HEK293 (cell line): ENCODE measurements at regions not wholly inside any gene's neighbourhood (a gene's known extent, or its start where the extent isn't known, plus 50 kb on each side); places are given as distances from the start of the nearest gene placed in this dataset.
"Not testable (repeated sequence)": the region's sequence is repeated elsewhere in the genome, so short reads cannot be mapped to it uniquely, and the experiment has no call there.

Source experiments
- CTCF ChIA-PET: fragments of 350-600 bp; formaldehyde crosslinking; extraction: SDS; loops from one replicate; lab custom pipeline; 2021; ENCODE audit warnings: antibody characterized with exemption; lab: Yijun Ruan, JAX
- POLR2A ChIA-PET: fragments of 300-600 bp; formaldehyde crosslinking; extraction: SDS; loops from one replicate; lab custom pipeline; 2020; ENCODE audit warnings: antibody characterized with exemption, inconsistent platforms; lab: Yijun Ruan, JAX
- H3K27ac ChIP-seq: fragments of 200-500 bp; sonication (Bioruptor generic); 2 replicates; pipeline ENCODE4 v1.5.1; 2014; ENCODE audit warnings: low read depth, low read length, control low read depth, inconsistent platforms; ENCODE audit errors: extremely low read depth
- H3K36me3 ChIP-seq, 2 experiments: fragments of 200-500 bp in 1 of 2; sonication (Bioruptor generic) in 1 of 2; 1 replicate in 1 of 2; 2 replicates in 1 of 2; pipeline ENCODE4 v1.5.1; 2014 to 2017; ENCODE audit warnings: inconsistent platforms in 2 of 2, low read length in 2 of 2; ENCODE audit not compliant: control insufficient read depth in 2 of 2, insufficient read depth in 1 of 2
- H3K4me1 ChIP-seq: fragments of 200-500 bp; sonication (Bioruptor generic); 2 replicates; pipeline ENCODE4 v1.5.1; 2014; ENCODE audit warnings: mild to moderate bottlenecking, low read length, inconsistent platforms; ENCODE audit not compliant: control insufficient read depth, insufficient read depth
- H3K4me3 ChIP-seq: 2 replicates; pipeline ENCODE4 v1.5.1; 2011; ENCODE audit warnings: low read depth, mild to moderate bottlenecking, control low read depth, low read length, moderate library complexity
- H3K9me3 ChIP-seq: fragments of 200-500 bp; sonication (Bioruptor generic); 2 replicates; pipeline ENCODE4 v1.5.1; 2014; ENCODE audit warnings: low read depth, low read length, inconsistent platforms; ENCODE audit not compliant: control insufficient read depth, insufficient read depth
- INSM2 ChIP-seq: fragments of 450-650 bp; formaldehyde crosslinking; IDR thresholded peaks from 2 replicates; pipeline ENCODE4 v1.5.1; 2016; ENCODE audit warnings: missing biosample characterization, missing genetic modification characterization
- MYNN ChIP-seq: fragments of 450-650 bp; formaldehyde crosslinking; IDR thresholded peaks from 2 replicates; pipeline ENCODE4 v1.5.1; 2016; ENCODE audit warnings: missing biosample characterization, missing genetic modification characterization, borderline replicate concordance
- MZF1 ChIP-seq: fragments of 450-650 bp; formaldehyde crosslinking; IDR thresholded peaks from 2 replicates; pipeline ENCODE4 v1.5.1; 2017; ENCODE audit warnings: missing biosample characterization, missing genetic modification characterization, borderline replicate concordance
- PRDM2 ChIP-seq: fragments of 450-650 bp; formaldehyde crosslinking; IDR thresholded peaks from 2 replicates; pipeline ENCODE4 v1.5.1; 2016; ENCODE audit warnings: missing biosample characterization, missing genetic modification characterization, borderline replicate concordance
- ZBTB11 ChIP-seq: fragments of 450-650 bp; formaldehyde crosslinking; conservative IDR thresholded peaks from 2 replicates; pipeline ENCODE4 v1.5.1; 2016; ENCODE audit warnings: low read depth, missing biosample characterization, missing genetic modification characterization
- ZBTB8A ChIP-seq: fragments of 450-650 bp; formaldehyde crosslinking; IDR thresholded peaks from 2 replicates; pipeline ENCODE4 v1.5.1; 2016; ENCODE audit warnings: missing biosample characterization, missing genetic modification characterization
- ZNF214 ChIP-seq: fragments of 450-650 bp; formaldehyde crosslinking; IDR thresholded peaks from 2 replicates; pipeline ENCODE4 v1.5.1; 2017; ENCODE audit warnings: missing biosample characterization, mild to moderate bottlenecking, missing genetic modification characterization, borderline replicate concordance
- ZNF23 ChIP-seq: fragments of 450-650 bp; formaldehyde crosslinking; IDR thresholded peaks from 2 replicates; pipeline ENCODE4 v1.5.1; 2016; ENCODE audit warnings: missing biosample characterization, missing genetic modification characterization, borderline replicate concordance
- ZNF404 ChIP-seq: fragments of 450-650 bp; formaldehyde crosslinking; IDR thresholded peaks from 2 replicates; pipeline ENCODE4 v1.5.1; 2017; ENCODE audit warnings: missing biosample characterization, missing genetic modification characterization
- ZNF555 ChIP-seq: fragments of 450-650 bp; formaldehyde crosslinking; conservative IDR thresholded peaks from 2 replicates; pipeline ENCODE4 v1.5.1; 2017; ENCODE audit warnings: missing biosample characterization, mild to moderate bottlenecking, missing genetic modification characterization, inconsistent platforms
- ZNF610 ChIP-seq: fragments of 450-650 bp; formaldehyde crosslinking; IDR thresholded peaks from 2 replicates; pipeline ENCODE4 v1.5.1; 2016; ENCODE audit warnings: missing biosample characterization, missing genetic modification characterization, borderline replicate concordance
- ZNF76 ChIP-seq: fragments of 450-650 bp; formaldehyde crosslinking; IDR thresholded peaks from 2 replicates; pipeline ENCODE4; 2016; ENCODE audit warnings: low read depth, missing biosample characterization, missing genetic modification characterization, borderline replicate concordance
- ZNF777 ChIP-seq: fragments of 450-650 bp; formaldehyde crosslinking; IDR thresholded peaks from 2 replicates; pipeline ENCODE4 v1.5.1; 2017; ENCODE audit warnings: missing biosample characterization, missing genetic modification characterization, borderline replicate concordance
- ZSCAN16 ChIP-seq: fragments of 450-650 bp; formaldehyde crosslinking; IDR thresholded peaks from 2 replicates; pipeline ENCODE4 v1.5.1; 2016; ENCODE audit warnings: missing biosample characterization, missing genetic modification characterization

GRCh38 chr17:22268912-22269220 is 576.5 kb downstream of the KCNJ18 start (continued):
- no peak for TF ChIP-seq ZBTB11 (tag by site-specific recombination)
- no peak for TF ChIP-seq ZNF214 (tag by site-specific recombination)
- no peak for TF ChIP-seq ZNF777 (tag by site-specific recombination)

- Histone ChIP-seq H3K9me3 (no peaks in the 10 kb centered on the region), H3K4me1 (no peaks in the 10 kb centered on the region), H3K27ac (no peak overlapping the region), H3K36me3 (no peaks in the 10 kb centered on the region), H3K4me3 (no peak overlapping the region)
- TF ChIP-seq MZF1 (tag by site-specific recombination) (no peak), INSM2 (tag by site-specific recombination) (no peak), MYNN (tag by site-specific recombination) (no peak), ZNF610 (tag by site-specific recombination) (no peak), ZBTB8A (tag by site-specific recombination) (no peak), ZNF404 (tag by site-specific recombination) (no peak), ZNF23 (tag by site-specific recombination) (no peak), ZNF76 (tag by site-specific recombination) (no peak), PRDM2 (tag by site-specific recombination) (no peak), ZSCAN16 (no peak), ZNF555 (tag by site-specific recombination) (no peak)
- CTCF ChIA-PET, result no interaction called here
- POLR2A ChIA-PET, result no interaction called here
Observed at GRCh38 chr17:22270381-22270780, 578.1 kb downstream of the KCNJ18 start.

GRCh38 chr17:22270809-22271208 is 578.5 kb downstream of the KCNJ18 start:
- H3K36me3 ChIP-seq, H3K4me3 ChIP-seq, CTCF ChIA-PET, POLR2A ChIA-PET, H3K27ac ChIP-seq, H3K4me1 ChIP-seq, H3K9me3 ChIP-seq: not testable (repeated sequence)
